Cardiac septum (tissue), 1 donor: ENCODE measurements at regions not wholly inside any gene's neighbourhood (a gene's known extent, or its start where the extent isn't known, plus 50 kb on each side); places are given as distances from the start of the nearest gene placed in this dataset.
"Not testable (repeated sequence)": the region's sequence is repeated elsewhere in the genome, so short reads cannot be mapped to it uniquely, and the experiment has no call there.

Experiments
- DNase-seq: peaks from one replicate; pipeline ENCODE4 v3.0.0-alpha.2; 2020; ENCODE audit warnings: low spot score
- intact Hi-C: fragments of 100-400 bp; cut with DNase I; formaldehyde crosslinking; loops from one replicate; pipeline ENCODE4 v1.14.0; 2022
- donor health status: DM: no; HTN: no; CAD: no.

DNA sequence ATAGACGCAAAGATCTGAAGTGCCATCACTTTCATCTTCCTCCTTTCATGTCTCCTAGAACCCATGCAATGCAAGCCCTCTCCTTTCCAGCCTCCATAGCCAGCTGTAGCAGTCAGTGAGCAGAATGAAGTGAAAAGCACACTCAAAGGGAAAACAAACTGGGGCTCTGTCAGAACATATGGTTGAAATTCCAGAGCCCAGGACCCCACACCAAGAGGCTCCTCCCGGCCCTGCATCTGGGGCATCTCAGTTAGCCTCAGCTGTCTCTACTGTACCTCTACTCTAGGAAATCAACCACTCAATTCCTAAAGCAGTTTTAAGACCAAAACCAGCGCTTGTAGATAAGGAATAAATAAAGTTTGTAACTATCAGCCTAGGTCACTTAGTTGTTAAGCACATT, 73.8 kb upstream of the P3H2 start:
- DNase-seq = no peak
- intact Hi-C loops = no loop called here

DNA sequence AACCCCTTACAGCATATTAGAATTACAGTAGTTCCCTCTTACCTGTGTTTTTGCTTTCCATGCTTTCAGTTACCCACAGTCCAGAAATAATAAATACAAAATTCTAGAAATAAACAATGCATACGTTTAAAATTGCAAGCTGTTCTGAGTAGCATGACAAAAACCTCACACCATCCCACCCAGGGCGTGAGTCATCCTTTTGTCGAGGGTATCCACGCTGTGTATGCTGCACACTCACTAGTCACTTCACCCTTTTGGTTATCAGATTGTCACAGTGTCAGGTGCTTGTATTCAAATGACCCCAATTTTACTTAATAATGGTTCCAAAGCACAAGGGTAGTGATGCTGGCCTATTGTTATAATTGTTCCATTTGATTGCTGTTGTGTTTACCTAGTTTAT, 72.5 kb upstream of the P3H2 start:
- intact Hi-C loops = no loop called here
- DNase-seq = no peak

DNA sequence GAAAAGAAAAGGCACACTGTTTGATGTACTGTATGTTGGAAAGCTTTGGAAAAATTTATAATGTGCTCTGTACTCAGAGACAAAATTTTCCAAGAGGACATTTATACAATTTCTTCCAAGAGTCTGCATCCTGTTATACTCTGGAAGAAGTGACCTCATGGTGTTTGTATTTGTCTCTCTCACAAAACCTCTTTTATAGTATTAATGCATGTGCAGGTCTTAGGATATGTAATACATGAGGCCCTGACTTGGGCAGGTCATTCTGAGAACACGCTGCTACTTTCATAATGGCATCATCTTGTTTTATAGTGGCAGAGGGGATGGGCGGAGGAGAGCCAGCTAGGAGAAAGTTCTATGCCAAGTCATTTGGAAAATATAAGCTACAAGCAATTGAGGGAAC, 72.0 kb upstream of the P3H2 start:
- intact Hi-C loops = no loop called here
- DNase-seq = no peak

DNA sequence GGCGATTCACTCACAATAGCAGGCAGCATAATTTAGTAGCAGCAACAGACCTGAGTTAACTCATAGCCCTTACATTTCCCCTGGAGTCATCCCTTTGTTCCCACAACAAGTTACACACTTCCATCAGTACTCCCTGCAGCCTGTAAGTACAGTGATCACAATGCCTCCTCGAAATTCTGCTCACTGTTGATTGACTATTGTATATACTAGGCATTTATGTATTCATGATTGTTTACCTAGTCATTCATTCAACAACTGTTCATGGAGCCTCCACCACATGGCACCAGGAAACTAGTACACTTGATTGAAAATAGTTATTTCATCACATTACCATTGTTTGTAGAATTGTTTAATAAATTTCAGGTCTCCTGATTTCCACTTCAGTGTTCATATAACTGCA, 71.4 kb upstream of the P3H2 start:
- DNase-seq = no peak
- intact Hi-C loops = no loop called here

DNA sequence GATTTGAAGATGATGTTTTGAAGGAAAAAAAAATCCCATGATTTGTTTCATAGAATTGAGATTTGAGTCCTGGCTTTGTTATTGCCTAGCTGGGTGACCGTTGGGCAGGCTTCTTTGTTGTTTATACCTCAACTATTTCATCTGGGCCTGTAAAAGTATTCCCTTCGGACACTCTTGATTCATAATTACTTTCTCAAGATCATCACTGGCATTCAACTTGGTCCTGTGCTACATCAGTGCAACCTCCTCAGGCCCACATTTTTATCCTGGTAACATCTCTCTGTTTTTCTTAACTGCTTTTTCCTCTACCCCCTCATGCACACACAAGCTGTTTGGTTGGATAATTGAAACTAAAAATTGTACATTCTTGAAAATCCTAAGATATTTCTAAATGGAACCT, 67.5 kb upstream of the P3H2 start:
- no peak for DNase-seq

DNA sequence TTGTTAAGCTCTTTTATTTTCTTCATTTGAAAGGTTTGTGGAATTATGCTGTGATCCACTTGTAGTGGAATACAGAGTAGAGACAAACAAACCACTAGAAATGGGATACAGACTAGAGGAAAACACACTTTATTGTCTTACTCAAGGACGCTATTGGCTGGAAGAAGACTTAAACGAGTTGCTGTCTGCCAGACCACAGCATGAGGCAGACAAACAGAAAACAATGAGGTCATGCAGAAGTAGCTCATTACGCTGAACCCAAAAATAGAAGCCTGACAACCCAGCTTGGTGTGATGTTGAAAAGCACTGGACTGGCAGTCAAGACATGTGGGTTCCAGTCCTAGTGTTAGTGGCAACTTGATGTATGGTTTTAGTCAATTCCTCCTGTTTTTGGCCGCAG, 62.4 kb upstream of the P3H2 start:
- intact Hi-C loops = no loop called here
- DNase-seq = no peak

More for the DNA sequence above, 67.5 kb upstream of the P3H2 start:
- intact Hi-C loops = no loop called here

DNA sequence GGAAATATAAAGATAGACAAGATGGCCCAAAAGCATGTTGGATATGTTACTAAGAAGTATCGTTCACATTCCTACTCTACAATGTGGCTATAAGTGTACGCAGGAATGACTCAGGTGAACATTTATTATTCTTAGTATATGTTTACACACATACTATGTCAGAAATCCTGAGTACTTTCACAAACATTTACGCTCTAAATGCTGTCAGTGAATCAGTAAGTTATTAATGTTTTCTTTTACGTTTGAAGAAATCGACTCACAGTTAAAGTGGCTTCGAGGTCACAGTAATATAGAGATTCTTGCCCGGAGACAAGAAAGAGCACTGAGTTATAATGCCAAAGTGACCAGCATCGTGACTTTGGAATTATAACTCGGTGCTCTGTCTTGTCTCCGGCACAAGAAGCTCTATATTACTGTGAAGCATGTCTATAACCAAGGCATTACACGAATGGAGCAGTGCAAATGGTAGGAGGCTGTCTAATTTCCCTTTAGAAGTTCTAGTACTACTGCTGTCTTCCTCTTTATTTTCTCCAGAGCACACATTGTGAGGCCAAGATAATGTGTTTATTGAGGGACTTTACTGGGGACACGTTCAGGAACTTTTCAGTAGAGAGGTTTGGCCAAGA, 61.8 kb upstream of the P3H2 start:
- intact Hi-C loops = no loop called here
- no peak for DNase-seq

DNA sequence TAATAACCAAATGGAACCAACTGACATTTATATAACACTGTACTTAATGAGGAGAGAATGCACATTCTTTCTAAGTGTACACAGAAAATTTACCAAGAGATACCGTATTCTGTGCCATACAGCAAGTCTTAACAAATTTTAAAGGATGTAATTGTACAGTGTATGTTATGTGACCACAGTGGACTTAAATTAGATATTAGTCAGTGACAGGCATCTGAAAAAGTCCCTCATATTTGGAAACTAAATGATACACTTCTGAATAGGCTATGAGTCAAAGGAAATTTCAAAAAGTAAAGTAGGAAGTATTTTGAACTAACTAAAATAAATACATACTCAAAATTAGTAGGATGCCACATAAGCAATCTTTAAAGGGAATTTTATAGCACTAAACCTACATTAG, 59.6 kb upstream of the P3H2 start:
- DNase-seq = no peak
- intact Hi-C loops = no loop called here

DNA sequence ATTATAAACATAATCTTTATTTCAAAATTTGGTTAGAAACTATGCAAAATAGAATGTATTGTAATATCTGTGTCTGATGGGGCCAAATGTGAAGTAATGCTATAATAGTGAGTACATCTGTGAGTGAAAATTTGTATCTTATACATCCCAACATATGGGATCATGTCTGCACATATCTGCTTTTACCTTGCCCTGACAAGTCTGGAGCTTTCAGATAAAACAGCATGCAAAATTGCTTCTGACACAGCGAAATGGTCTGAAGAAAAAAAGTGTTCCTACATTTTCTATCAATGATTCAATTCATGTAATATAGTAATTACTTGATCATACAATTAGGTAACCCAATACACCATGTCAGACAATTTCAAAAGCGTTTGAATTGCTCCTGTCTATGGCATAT, 58.1 kb upstream of the P3H2 start:
- DNase-seq = no peak
- intact Hi-C loops = no loop called here

DNA sequence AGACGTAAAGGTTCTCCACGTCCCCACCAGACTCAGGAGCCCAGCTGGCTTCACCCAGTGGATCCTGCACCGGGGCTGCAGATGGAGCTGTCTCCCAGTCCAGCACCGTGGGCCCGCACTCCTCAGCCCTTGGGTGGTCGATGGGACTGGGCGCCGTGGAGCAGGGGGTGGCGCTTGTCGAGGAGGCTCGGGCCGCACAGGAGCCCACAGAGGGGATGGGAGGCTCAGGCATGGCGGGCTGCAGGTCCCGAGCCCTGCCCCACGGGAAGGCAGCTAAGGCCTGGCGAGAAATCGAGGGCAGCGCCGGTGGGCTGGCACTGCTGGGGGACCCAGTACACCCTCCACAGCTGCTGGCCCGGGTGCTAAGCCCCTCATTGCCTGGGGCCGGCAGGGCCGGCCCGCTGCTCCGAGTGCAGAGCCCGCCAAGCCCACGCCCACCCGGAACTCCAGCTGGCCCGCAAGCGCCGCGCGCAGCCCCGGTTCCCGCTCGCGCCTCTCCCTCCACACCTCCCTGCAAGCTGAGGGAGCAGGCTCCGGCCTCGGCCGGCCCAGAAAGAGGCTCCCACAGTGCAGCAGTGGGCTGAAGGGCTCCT, 56.3 kb upstream of the P3H2 start:
- DNase-seq, intact Hi-C loops: not testable (repeated sequence)

DNA sequence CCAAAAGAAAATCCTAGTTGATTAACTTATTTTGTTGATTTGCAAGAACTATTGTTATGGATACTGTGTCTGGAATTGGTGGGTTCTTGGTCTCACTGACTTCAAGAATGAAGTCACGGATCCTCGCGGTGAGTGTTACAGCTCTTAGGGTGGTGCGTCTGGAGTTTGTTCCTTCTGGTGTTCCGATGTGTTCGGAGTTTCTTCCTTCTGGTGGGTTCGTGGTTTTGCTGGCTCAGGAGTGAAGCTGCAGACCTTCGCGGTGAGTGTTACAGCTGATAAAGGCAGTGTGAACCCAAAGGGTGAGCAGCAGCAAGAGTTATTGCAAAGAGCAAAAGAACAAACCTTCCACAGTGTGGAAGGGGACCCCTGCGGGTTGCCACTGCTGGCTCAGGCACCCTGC, 55.4 kb upstream of the P3H2 start:
- DNase-seq, intact Hi-C loops: not testable (repeated sequence)

DNA sequence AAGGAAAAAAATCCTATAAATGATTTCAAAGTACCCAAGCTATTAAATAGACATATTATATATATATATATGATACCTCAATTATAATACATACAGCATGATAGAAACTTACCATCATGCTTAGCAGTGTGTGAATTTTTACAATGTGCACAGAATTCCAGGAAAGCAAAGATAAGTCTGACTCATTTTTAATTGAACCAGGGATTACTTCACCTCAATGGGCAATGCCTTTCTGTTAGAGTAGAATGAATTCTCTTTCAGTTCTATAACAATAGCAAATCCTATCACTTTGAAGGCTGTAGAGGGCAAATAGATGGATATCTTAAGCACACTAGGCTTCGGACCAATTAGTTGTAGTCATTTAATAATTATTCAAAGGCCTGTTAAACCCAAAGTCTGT, 54.8 kb upstream of the P3H2 start:
- intact Hi-C loops = no loop called here
- no peak for DNase-seq

DNA sequence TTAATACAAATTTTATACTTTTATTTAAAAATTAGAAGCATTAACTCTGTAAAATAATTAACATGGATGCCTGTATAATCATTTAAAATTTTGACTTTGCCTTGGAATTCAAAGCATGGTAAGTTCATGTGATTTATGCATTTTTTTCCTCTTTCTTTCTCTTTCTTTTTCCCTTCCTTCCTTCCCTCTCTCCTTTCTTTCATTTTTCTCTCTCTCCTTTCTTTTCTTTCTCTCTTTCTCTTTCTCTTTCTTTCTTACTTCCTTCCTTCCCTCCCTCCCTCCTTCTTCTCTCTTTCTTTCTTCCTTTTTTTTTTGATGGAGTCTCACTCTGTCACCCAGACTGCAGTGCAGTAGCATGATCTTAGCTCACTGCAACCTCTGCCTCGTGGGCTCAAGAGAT, 53.8 kb upstream of the P3H2 start:
- no peak for DNase-seq
- intact Hi-C loops = no loop called here

DNA sequence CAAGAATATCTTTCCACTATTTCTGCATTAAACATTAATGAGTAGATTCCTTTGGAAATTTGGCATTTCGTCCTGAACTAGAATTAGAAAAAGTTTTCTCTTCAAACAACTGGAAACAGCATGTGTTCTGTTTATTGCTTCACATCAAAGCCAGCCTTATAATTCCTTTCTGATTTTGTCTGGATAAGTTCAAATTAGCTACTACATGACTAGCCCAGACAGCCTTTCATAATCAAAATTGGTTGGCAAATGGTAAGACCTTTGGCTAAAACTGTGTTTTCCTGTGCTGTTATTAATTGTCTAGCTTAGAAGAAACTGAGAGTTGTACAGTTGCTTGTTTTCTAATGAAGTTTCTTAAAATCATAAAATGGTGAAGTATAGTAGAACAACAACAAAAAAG, 52.7 kb upstream of the P3H2 start:
- intact Hi-C loops = no loop called here
- DNase-seq = no peak

DNA sequence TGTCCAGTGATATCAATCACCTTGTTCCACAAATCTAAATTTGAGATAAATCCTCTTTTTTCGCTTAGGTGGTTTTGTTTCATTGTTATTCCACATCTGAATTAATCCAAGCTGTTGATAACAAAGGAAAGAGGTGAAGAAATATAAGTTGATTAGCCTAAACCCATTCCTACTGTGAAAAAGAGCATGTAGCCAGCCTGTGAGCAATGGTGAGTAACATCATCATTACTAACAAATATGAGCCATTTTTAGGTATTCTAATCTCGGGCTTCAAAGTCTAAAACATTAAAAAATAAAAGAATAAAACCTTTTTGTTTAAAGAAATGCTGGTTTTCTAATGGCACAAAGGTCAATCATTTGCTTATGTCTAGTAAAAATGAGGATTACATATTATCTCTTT, 52.1 kb upstream of the P3H2 start:
- no peak for DNase-seq
- intact Hi-C loops = no loop called here
